Erythroblast (primary cell): ENCODE measurements at regions not wholly inside any gene's neighbourhood (a gene's known extent, or its start where the extent isn't known, plus 50 kb on each side); places are given as distances from the start of the nearest gene placed in this dataset.
"Not testable (repeated sequence)": the region's sequence is repeated elsewhere in the genome, so short reads cannot be mapped to it uniquely, and the experiment has no call there.

Experiments
- DNase-seq, 2 experiments: peaks; one replicate each; lab custom pipeline; 2025; lab: John Stamatoyannopoulos, UW
- GATA1 ChIP-seq: IDR thresholded peaks from 2 replicates; pipeline ENCODE4 v1.6.1; 2011; ENCODE audit warnings: low read depth, mild to moderate bottlenecking, control low read depth, low read length, moderate library complexity
- POLR2A ChIP-seq: IDR thresholded peaks from 2 replicates; pipeline ENCODE4 v1.6.1; 2011; ENCODE audit warnings: mild to moderate bottlenecking, low read length

DNA sequence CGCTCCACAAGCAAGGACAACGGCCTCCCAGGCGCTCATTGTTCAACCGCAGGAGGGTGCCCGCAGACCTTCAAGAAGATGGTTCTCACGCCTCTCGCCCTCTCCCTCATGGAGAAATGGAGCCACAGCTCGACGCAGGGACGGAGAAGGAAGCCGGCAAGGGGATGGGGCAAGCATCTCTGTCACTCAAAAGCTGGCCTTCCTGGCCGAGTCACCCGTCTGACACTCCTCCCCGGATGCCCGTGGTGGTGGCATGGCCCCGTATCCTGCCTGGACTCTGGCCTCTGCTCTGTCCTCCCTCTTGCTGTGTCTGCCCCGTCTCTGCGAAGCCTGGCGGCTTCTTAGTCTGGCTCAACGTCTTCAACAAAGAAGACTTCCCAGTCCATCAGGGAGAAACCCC, 1405.7 kb upstream of the PCDH10 start:
- DNase-seq, result not testable (repeated sequence)

DNA sequence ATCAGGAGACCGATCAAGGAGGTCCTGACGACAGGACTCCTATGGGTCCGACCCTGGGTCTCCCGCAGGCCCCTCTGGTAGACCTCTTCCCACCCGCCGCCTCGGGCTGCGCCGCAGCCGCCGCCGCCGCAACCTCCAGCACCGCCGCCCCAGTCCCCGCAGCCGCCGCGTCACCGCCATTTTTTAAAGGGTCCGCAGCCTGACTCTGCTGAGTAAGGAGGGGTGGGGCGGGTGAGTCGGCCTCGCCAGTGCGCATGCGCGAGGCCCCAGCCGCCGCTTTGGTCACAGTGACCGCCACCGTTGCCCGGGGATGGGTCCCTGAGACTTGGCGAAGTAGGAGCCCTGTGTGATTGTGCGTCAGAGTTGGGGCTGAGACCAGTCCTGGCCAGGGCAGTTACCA, 1401.9 kb upstream of the PCDH10 start:
- DNase-seq, result not testable (repeated sequence)

DNA sequence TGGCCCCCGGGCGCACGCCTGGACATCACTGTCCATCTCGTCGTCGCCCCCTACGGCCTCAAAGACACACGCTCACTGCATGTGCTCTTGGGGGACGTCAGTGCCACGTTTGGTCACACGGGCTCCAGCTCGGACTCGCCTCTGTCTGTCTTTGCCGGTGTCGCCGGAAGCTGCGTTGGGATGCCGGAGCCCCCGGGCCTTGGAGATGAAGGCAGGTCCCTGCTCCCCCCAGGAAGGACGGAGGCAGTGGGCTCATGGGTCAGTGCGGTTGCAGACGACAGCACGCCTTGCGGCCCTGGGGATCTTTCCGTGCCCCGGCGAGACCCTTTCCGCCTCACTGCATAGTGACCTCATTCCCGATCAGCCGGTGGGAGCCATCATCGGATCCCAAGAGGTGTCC, 1399.9 kb upstream of the PCDH10 start:
- not testable (repeated sequence) for DNase-seq

DNA sequence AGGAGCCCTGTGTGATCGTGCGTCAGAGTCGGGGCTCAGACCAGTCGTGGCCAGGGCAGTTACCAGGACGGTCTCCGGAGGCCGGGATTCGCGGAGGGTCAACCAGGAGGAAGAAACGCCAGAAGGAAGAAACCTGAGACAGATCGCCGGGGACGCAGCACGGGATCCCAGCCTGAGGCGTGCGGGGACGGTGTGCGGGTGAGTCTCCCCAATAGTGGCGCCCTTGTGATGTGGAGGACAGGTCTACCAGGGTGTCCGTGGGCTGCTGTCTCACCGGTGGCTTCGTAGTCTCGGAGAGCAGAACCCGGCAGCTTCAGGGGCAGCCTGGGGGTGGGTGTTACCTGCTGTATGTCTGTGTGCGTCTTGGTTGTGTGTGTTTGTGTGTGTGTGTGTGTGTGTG, 1399.1 kb upstream of the PCDH10 start:
- DNase-seq, result not testable (repeated sequence)

DNA sequence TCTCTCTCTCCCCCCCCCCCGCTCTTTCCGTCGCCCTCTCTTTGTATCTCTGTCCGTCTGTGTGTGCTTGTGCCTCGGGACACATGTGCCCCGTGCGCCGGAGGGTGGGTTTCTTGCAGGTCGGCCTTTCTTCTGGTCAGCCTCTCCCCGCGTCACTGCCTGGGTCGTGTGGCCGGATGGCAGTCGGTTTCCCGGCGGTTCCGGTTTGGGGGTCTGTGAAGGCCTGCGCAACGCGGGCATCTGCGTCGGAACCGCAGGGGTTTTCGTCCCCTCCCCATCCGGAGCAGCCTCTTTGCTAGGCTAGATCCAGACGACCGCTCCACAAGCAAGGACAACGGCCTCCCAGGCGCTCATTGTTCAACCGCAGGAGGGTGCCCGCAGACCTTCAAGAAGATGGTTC, 1398.6 kb upstream of the PCDH10 start:
- DNase-seq, result not testable (repeated sequence)

DNA sequence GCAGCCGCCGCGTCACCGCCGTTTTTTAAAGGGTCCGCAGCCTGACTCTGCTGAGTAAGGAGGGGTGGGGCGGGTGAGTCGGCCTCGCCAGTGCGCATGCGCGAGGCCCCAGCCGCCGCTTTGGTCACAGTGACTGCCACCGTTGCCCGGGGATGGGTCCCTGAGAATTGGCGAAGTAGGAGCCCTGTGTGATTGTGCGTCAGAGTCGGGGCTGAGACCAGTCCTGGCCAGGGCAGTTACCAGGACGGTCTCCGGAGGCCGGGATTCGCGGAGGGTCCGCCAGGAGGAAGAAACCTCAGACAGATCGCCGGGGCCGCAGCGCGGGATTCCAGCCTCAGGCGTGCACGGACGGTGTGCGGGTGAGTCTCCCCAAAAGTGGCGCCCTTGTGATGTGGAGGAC, 1386.9 kb upstream of the PCDH10 start:
- not testable (repeated sequence) for DNase-seq

DNA sequence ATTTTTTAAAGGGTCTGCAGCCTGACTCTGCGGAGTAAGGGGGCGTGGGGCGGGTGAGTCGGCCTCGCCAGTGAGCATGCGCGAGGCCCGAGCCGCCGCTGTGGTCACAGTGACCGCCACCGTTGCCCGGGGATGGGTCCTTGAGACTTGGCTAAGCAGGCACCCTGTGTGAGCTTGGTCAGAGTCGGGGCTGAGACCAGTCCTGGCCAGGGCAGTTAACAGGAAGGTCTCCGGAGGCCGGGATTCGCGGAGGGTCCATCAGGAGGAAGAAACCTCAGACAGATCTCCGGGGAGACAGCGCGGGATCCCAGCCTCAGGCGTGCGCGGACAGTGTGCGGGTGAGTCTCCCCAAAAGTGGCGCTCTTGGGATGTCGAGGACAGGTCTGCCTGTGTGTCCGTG, 1384.4 kb upstream of the PCDH10 start:
- TF ChIP-seq GATA1, result no peak
- TF ChIP-seq POLR2A, result no peak
- no peak for DNase-seq

DNA sequence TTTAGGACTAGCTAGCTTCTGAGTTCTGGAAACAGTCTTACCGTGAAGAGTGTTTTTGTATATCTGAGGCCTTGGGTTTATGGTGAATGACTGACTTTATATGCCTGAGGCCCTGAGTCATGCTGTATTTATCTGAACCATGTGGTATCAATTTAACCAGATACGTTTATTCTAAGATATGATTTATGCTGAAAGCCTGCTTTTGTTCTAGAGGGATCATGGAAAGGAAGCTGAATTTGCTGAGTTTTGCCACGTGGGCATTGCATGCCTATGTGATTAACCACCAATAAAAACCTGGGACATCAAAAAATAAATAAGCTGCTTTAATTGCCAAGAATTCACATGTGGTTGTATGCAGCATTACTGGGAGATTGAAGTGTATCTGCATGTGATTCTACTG, 1374.7 kb upstream of the PCDH10 start:
- not testable (repeated sequence) for DNase-seq

DNA sequence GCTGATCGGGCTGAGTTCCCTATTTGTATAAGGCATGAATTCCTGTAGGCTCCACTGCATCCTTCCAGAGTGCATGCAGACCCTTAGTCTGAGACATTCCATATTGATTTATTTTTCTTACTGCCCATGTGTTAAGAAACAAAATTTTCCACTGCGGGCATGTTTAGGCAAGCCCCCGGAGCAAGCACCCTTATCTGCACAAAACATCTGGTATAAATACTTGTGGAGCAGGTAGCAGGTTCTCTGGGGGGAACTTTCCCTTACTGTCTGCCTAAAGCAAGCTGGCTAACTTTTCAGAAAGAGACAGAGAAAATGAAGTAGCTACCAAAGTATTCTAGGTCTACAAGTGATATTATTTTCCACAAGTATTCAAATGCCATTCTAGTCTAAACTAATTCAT, 1338.5 kb upstream of the PCDH10 start:
- not testable (repeated sequence) for DNase-seq
